Neural progenitor cell (in vitro differentiated cells): ENCODE measurements at regions not wholly inside any gene's neighbourhood (a gene's known extent, or its start where the extent isn't known, plus 50 kb on each side); places are given as distances from the start of the nearest gene placed in this dataset.

Experiments used
- DNase-seq: peaks from one replicate; pipeline ENCODE4 v3.0.0-alpha.2; 2016; ENCODE audit warnings: low spot score
- H2AFZ ChIP-seq: fragments of 200-600 bp; sonication (generic); replicated peaks from 2 replicates; pipeline ENCODE4 v1.6.1; 2016; ENCODE audit warnings: antibody characterized with exemption
- H3F3A ChIP-seq: fragments of 200-600 bp; sonication (generic); 2 replicates; pipeline ENCODE4 v1.6.1; 2016; ENCODE audit warnings: antibody characterized with exemption, low read depth
- H3K27ac ChIP-seq: fragments of 200-600 bp; sonication (generic); 2 replicates; pipeline ENCODE4 v1.5.1; 2016; ENCODE audit warnings: mild to moderate bottlenecking
- H3K27me3 ChIP-seq: fragments of 200-600 bp; sonication (generic); 2 replicates; pipeline ENCODE4 v1.6.1; 2016; ENCODE audit warnings: mild to moderate bottlenecking, moderate library complexity
- H3K36me3 ChIP-seq: fragments of 200-600 bp; sonication (generic); 2 replicates; pipeline ENCODE4 v1.5.1; 2016
- H3K4me1 ChIP-seq: fragments of 200-600 bp; sonication (generic); 2 replicates; pipeline ENCODE4 v1.6.1; 2016; ENCODE audit warnings: mixed run types
- H3K4me2 ChIP-seq: fragments of 200-600 bp; sonication (generic); 2 replicates; pipeline ENCODE4 v1.6.1; 2016
- H3K4me3 ChIP-seq: fragments of 200-600 bp; sonication (generic); 2 replicates; pipeline ENCODE4 v1.5.1; 2016
- H3K79me2 ChIP-seq: fragments of 200-600 bp; sonication (generic); 2 replicates; pipeline ENCODE4 v1.6.1; 2016; ENCODE audit warnings: low read depth
- H3K9ac ChIP-seq: fragments of 200-600 bp; sonication (generic); 2 replicates; pipeline ENCODE4 v1.6.1; 2016
- H3K9me3 ChIP-seq: fragments of 200-600 bp; sonication (generic); 2 replicates; pipeline ENCODE4 v1.5.1; 2016; ENCODE audit warnings: low read depth
- H4K20me1 ChIP-seq: fragments of 200-600 bp; sonication (generic); 2 replicates; pipeline ENCODE4 v1.6.1; 2016; ENCODE audit warnings: low read depth
- H3K27ac Mint-ChIP-seq: 3 replicates; pipeline ENCODE4 v1.8.0; 2021; ENCODE audit warnings: mixed read lengths
- H3K27me3 Mint-ChIP-seq: 2 replicates; pipeline ENCODE4 v1.8.0; 2022; ENCODE audit warnings: low read depth, mild to moderate bottlenecking, inconsistent platforms, moderate library complexity, mixed read lengths; ENCODE audit not compliant: insufficient read depth
- H3K36me3 Mint-ChIP-seq: 3 replicates; pipeline ENCODE4 v1.8.0; 2021; ENCODE audit warnings: mixed read lengths
- H3K4me1 Mint-ChIP-seq: 3 replicates; pipeline ENCODE4 v1.8.0; 2021; ENCODE audit warnings: mixed read lengths
- H3K4me3 Mint-ChIP-seq: 3 replicates; pipeline ENCODE4 v1.8.0; 2021; ENCODE audit warnings: mild to moderate bottlenecking, moderate library complexity, mixed read lengths
- H3K9me3 Mint-ChIP-seq: 3 replicates; pipeline ENCODE4 v1.8.0; 2020; ENCODE audit warnings: mixed read lengths
- EZH2 ChIP-seq: fragments of 200-600 bp; sonication (generic); IDR thresholded peaks from 2 replicates; pipeline ENCODE4 v1.6.1; 2017; ENCODE audit warnings: antibody characterized with exemption, mild to moderate bottlenecking, moderate library complexity
- EZH2phosphoT487 ChIP-seq: fragments of 200-600 bp; sonication (generic); IDR thresholded peaks from 2 replicates; pipeline ENCODE4 v1.6.1; 2017; ENCODE audit warnings: antibody characterized with exemption
- TF ChIP-seq, protein P1 (sequence below): fragments of 200-600 bp; sonication (generic); IDR thresholded peaks from 2 replicates; pipeline ENCODE4 v1.5.1; 2017; ENCODE audit warnings: antibody characterized with exemption, mild to moderate bottlenecking

DNA sequence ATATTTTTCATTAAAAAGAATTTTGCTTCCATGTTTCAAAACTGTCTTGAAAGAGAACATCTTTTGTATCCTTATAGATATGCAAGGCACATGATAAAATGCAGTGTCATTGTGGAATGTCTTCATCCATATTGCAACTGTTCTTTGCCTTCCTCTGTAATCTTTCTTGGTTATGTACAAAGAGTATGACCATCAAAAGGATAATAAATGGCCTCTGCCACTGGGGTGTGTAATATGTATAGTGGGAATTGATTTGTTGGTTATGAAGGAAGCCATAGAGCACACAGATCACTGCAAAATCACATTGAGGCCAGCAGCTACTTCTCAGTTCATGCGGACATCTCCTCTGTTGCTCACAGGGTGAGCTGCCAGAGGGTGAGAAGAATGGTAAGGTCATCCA is 703.5 kb downstream of the TFAP2A start:
- Mint-ChIP-seq H3K4me3 (no peak overlapping the region), H3K27ac (no peak overlapping the region), H3K4me1 (peaks cover 3% of the 10 kb centered on the region), H3K27me3 (peaks cover 2% of the 10 kb centered on the region), H3K36me3 (no peaks in the 10 kb centered on the region), H3K9me3 (no peaks in the 10 kb centered on the region)
- H3K27me3 ChIP-seq: no peaks in the 10 kb centered on the region
- TF ChIP-seq EZH2 (no peak), EZH2phosphoT487 (no peak)
- TF ChIP-seq, protein P1, sequence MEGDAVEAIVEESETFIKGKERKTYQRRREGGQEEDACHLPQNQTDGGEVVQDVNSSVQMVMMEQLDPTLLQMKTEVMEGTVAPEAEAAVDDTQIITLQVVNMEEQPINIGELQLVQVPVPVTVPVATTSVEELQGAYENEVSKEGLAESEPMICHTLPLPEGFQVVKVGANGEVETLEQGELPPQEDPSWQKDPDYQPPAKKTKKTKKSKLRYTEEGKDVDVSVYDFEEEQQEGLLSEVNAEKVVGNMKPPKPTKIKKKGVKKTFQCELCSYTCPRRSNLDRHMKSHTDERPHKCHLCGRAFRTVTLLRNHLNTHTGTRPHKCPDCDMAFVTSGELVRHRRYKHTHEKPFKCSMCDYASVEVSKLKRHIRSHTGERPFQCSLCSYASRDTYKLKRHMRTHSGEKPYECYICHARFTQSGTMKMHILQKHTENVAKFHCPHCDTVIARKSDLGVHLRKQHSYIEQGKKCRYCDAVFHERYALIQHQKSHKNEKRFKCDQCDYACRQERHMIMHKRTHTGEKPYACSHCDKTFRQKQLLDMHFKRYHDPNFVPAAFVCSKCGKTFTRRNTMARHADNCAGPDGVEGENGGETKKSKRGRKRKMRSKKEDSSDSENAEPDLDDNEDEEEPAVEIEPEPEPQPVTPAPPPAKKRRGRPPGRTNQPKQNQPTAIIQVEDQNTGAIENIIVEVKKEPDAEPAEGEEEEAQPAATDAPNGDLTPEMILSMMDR: no peak
- no peak overlapping the region for H3K27ac ChIP-seq
- no peak overlapping the region for H3K4me3 ChIP-seq
- H3K4me2 ChIP-seq: no peak overlapping the region
- peaks cover 6% of the 10 kb centered on the region for H3K4me1 ChIP-seq
- no peaks in the 10 kb centered on the region for H3K9me3 ChIP-seq
- H3K9ac ChIP-seq: no peak overlapping the region
- DNase-seq: no peak
- no peaks in the 10 kb centered on the region for H3K36me3 ChIP-seq
- no peaks in the 10 kb centered on the region for H3K79me2 ChIP-seq
- H3F3A ChIP-seq: no peaks in the 10 kb centered on the region
- no peaks in the 10 kb centered on the region for H4K20me1 ChIP-seq
- no peak overlapping the region for H2AFZ ChIP-seq

- Histone ChIP-seq H3K9me3 (no peaks in the 10 kb centered on the region), H3K4me1 (peaks cover 6% of the 10 kb centered on the region), H3K27ac (no peak overlapping the region), H3F3A (no peaks in the 10 kb centered on the region), H4K20me1 (no peaks in the 10 kb centered on the region), H3K9ac (no peak overlapping the region), H3K4me3 (no peak overlapping the region), H2AFZ (peak overlapping the region; percentile 87), H3K79me2 (no peaks in the 10 kb centered on the region), H3K36me3 (no peaks in the 10 kb centered on the region), H3K27me3 (no peaks in the 10 kb centered on the region), H3K4me2 (no peak overlapping the region)
- H3K9me3 Mint-ChIP-seq: no peaks in the 10 kb centered on the region
- TF ChIP-seq EZH2 (no peak), EZH2phosphoT487 (no peak)
- TF ChIP-seq, protein P1: no peak
- peaks cover 3% of the 10 kb centered on the region for H3K4me1 Mint-ChIP-seq
- no peak overlapping the region for H3K4me3 Mint-ChIP-seq
- no peak overlapping the region for H3K27ac Mint-ChIP-seq
- DNase-seq: no peak
- H3K36me3 Mint-ChIP-seq: no peaks in the 10 kb centered on the region
- H3K27me3 Mint-ChIP-seq: peaks cover 2% of the 10 kb centered on the region
These were observed 704.3 kb downstream of the TFAP2A start for GRCh38 chr6:9710574-9710973.

DNA sequence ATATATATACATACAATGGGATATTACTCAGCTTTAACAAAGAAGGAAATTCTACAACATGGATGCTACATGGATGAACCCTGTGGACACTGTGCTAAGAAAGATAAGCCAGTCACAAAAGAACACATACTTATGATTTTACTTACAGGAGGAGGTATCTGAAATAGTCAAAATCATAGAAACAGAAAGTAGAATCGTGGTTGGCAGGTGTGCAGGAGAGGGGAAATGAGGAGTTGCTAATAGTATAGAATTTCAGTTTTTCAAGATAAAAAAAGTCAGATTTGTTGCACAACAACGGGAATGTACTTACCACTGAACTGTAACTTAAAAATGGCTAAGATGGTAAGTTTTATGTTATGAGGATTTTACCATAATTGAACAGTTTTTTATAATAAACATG is 706.3 kb downstream of the TFAP2A start:
- Histone ChIP-seq H3K79me2 (no peaks in the 10 kb centered on the region), H3K4me2 (no peak overlapping the region), H3K27me3 (no peaks in the 10 kb centered on the region), H3K9me3 (no peaks in the 10 kb centered on the region), H3K4me1 (peaks cover 6% of the 10 kb centered on the region), H3K36me3 (no peaks in the 10 kb centered on the region), H3K27ac (no peak overlapping the region), H2AFZ (no peak overlapping the region), H3F3A (no peaks in the 10 kb centered on the region), H3K9ac (no peak overlapping the region), H4K20me1 (no peaks in the 10 kb centered on the region), H3K4me3 (no peak overlapping the region)
- Mint-ChIP-seq H3K9me3 (no peaks in the 10 kb centered on the region), H3K4me3 (no peak overlapping the region), H3K27ac (no peak overlapping the region), H3K27me3 (peaks cover 2% of the 10 kb centered on the region), H3K36me3 (no peaks in the 10 kb centered on the region), H3K4me1 (peaks cover 3% of the 10 kb centered on the region)
- no peak for DNase-seq
- TF ChIP-seq, protein P1: no peak
- no peak for TF ChIP-seq EZH2phosphoT487

- no peak overlapping the region for H3K4me3 Mint-ChIP-seq
- H3K9me3 Mint-ChIP-seq: no peaks in the 10 kb centered on the region
- H3K9ac ChIP-seq: no peak overlapping the region
- H3K36me3 Mint-ChIP-seq: no peaks in the 10 kb centered on the region
- no peaks in the 10 kb centered on the region for H3K79me2 ChIP-seq
- H2AFZ ChIP-seq: no peak overlapping the region
- H3K4me1 Mint-ChIP-seq: no peaks in the 10 kb centered on the region
- TF ChIP-seq EZH2phosphoT487: no peak
- TF ChIP-seq, protein P1: no peak
- no peak for TF ChIP-seq EZH2
- H3K4me1 ChIP-seq: no peaks in the 10 kb centered on the region
- DNase-seq: no peak
- H3K27me3 Mint-ChIP-seq: peaks cover 4% of the 10 kb centered on the region
- no peak overlapping the region for H3K4me2 ChIP-seq
- no peaks in the 10 kb centered on the region for H3K27me3 ChIP-seq
- no peak overlapping the region for H3K27ac Mint-ChIP-seq
- no peaks in the 10 kb centered on the region for H3K9me3 ChIP-seq
- no peaks in the 10 kb centered on the region for H4K20me1 ChIP-seq
- H3K4me3 ChIP-seq: no peak overlapping the region
- no peaks in the 10 kb centered on the region for H3F3A ChIP-seq
- H3K36me3 ChIP-seq: no peaks in the 10 kb centered on the region
- H3K27ac ChIP-seq: no peak overlapping the region
These were observed 709.9 kb downstream of the TFAP2A start for GRCh38 chr6:9704989-9705388.
